ENCODE measurements at regions not wholly inside any gene's neighbourhood (a gene's known extent, or its start where the extent isn't known, plus 50 kb on each side); places are given as distances from the start of the nearest gene placed in this dataset.

GRCh38 chr4:81307991-81308390 lies 93.0 kb upstream of the PRKG2 start:
- no peak for TF ChIP-seq YY1 (IDR thresholded peaks at IDR 0.05; ENCODE audit: insufficient read depth, insufficient read length)
- no peak for TF ChIP-seq SUZ12 (IDR thresholded peaks at IDR 0.05; ENCODE audit: extremely low read depth, insufficient read depth, insufficient read length)
- no peak for TF ChIP-seq ZNF274 (IDR thresholded peaks at IDR 0.05; ENCODE audit: low read depth, low read length)

Measured in NT2/D1 (cell line).